NCI-H2196 (cell line): ENCODE measurements at regions not wholly inside any gene's neighbourhood (a gene's known extent, or its start where the extent isn't known, plus 50 kb on each side); places are given as distances from the start of the nearest gene placed in this dataset.

Experiments
- DNase-seq: peaks from one replicate; lab custom pipeline; 2025; ENCODE audit not compliant: unreplicated experiment; lab: John Stamatoyannopoulos, UW

DNA sequence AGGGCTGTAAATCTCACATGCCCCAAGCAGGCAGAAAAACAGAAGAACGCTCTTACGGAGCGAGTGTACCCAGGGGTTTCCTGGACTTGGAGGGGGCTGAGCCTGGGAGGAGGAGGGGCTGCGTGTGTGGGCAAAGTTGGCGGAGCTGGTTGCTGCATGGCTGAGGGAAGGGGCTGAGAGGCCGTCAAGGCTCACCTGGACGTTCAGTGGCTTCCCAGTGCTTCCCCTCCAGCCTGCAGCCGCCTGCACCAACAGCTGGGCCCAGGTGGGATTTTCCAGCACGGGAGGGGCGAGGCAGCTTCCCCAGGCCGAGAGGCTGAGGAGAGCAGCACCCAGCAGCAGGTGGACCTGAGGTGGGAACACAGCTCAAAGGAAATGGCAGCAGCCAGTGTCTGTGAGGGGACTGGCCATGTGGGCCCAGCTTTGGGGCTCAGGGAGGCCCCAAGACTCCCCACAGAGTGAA lies 70.6 kb upstream of the CTDP1 start:
- DNase-seq: no peak

DNA sequence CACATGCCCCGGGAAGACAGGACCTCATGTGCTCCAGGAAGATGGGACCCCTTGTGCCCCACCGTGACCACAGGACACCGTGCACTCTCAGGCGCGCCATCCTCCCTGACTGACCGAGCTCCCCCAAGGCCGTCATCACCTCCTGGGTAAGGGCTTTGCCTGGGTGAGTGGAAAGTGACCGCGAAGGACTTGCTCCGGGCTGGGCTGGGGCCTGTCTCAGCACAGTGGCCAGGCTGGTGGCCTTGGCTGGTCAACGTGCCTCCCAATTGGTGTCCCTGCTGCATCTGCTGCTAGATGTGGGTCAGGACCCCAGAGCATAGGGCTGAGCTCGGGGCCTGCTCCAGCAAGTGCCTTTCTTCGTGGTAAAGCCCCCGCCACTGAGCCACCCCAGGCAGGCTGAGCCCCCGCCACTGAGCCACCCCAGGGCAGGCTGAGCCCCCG lies 69.7 kb upstream of the CTDP1 start:
- no peak for DNase-seq

DNA sequence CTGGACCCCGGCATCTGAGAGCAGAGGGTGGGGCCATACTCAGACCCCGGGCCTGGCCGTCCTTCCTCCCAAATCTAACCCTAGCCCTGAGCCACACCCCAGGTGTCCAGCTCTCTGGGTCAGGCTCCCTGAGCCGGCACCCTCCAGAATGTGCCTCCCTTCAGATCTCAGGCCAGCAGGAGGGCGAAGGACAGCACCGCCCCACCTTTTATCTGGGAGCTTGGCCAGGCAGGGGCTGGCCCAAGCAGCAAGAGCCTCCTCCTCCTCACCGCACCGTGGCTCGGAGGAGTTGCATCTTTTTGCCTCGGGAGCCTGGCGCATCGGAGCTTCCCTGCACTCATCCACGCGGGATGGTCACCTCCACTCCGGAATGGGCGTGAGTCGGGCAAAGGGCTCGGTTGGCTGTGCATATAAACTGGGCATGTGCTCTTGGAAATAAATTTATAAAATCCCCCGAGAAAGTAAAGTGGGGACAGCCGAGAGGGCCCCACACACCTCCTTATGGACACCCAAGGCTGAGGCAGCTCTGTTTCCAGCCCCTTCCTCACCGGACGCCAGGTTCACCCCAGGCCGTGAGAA lies 69.1 kb upstream of the CTDP1 start:
- DNase-seq: no peak

DNA sequence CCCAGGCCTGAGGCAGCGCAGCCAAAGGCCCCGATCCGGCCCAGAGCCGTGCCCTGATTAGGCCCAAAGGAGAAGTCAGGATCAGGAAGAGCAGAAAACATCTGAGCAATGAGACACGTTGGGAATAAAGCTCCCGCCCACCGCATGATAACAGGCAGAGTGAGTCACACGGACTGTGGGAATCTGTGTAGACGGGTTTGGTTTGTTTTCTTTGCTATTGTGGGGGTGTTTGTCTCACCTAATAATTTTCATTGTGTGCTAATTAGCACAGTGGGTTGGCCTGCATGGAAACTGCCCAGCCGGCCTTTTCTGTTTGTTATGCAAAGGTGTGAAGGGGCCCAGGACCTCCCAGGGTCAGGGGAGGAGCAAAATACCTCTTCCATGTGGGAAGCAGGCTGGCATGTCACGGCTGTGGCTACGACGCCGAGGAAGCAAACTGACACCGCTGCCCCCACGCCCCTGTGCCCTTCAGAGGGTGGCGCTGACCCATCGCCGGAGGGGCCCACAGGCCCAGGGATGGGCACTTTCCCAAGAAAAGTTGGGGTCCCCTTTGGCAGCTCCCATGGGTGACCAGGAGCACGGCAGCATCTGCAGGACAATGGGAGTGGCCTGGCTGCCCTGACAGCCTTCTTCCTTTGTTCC lies 68.4 kb upstream of the CTDP1 start:
- DNase-seq: no peak

DNA sequence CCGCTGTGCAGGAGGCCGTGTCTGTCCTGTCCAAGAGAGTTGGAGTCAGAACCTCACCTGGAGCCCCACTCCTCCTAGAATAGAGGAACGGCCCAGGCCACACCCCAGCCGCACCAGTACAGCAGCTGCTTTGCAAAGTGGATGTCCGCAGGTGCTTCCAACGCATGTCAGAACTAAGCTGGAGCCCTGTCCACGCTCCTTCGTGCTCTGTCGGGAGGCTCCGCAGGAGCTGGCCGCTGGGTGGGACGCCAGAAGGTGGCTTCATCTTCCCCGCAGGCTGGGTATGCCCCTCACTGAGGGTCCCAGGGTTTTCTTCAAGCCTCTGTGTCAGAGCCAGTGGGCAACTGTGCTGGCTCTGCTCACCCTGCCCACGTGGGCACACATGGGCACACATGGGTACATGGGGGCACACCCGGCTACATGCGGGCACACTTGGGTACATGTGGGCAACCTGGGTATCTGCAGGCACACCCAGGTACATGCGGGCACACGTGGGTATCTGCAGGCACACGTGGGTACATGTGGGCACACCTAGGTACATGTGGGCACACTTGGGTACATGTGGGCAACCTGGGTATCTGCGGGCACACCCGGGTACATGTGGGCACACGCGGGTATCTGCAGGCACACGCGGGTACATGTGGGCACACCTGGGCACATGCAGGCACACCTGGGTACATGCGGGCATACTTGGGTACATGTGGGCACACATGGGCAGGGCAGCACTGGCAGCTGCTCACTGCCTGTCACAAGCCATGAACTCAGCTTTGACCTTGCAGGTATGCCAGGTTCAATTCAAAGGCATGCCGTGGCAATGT lies 67.1 kb upstream of the CTDP1 start:
- DNase-seq: no peak

DNA sequence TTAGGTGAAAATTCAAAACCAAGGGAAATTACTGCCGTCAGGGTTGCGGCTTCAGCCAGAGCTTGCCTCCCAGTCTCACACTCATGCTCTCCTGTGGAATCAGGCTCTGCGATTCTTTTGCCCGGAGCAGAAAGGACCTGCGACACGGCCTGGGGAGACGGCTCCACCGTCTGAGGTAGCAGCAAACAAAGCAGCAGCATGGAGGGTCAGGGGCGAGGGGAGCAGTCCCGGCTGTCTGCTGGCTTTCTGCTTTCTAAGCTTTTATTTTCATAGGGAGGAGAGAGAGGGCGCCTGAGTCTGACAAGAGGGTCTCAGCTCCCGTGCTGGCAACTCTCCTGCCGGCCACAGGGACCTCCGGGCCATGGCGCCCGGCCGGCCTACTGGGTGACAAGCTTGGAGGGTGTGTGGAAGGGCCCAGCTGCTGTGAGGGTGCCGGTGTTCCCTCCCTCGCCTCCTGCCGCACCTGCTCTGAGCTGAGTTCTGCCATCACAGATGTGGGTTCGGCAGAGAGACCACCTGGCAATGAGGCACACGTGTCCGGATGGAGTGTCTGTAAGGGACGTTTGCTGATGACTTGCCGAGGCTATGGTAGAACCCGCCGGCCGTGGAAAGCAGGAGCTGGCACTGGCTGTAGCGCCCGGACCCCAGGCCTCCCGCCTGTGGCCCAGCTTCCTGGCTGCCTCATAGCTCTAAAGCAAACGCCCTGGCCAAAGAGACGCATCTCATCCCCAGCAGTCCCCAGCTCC lies 66.2 kb upstream of the CTDP1 start:
- no peak for DNase-seq

DNA sequence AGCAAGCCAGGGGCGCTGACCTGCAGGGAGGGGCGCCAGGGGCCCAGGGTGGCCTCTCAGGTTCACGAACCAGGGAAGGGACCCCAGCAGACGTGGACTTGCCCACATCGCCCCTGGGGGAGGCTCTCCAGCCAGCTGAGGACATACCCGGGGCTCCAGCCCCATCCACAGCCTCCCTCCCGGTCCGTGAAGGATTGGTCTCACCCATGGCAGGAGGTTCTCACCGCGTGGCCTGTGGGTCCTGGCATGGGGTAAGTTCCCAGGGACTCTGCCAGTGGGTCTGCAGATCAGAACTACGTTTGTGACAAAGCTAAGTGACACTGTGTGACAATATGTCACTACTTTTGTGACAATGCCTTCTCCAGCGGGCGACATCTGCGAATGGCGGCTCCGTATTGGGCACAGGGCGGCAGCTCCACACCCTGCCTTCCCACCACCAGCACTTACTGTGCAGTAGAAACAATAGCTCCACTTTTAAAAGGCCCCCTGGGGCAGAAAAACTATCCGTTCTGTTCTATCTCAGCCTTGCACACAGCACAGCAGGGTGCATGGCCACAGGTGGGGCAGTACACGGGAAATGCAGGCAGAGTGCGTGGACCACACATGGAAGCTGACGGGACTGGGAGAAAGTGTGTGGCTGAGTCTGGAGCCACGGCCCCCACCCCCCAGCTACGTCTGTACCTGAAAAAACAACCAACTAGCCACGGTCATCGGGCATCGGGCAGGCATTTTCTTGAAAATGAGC lies 65.2 kb upstream of the CTDP1 start:
- no peak for DNase-seq

DNA sequence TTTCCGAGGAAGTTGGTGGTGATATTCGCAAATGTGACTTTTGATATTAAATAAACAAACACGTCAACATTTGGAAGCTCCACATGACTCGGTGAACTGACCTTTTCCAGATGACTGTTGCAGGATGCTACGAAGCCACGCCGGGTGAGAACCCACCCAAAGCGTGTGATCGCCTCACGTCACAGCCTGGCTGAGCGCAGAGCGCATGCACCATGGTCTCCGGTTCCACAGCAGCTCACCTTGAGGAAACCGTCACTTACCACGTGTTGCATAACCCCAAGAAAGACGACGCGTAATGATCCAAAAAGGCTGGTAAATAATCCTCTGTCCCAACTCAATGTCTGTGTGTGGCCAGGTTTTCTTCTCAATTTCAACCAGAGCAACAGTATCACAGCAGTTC lies 64.5 kb upstream of the CTDP1 start:
- no peak for DNase-seq

DNA sequence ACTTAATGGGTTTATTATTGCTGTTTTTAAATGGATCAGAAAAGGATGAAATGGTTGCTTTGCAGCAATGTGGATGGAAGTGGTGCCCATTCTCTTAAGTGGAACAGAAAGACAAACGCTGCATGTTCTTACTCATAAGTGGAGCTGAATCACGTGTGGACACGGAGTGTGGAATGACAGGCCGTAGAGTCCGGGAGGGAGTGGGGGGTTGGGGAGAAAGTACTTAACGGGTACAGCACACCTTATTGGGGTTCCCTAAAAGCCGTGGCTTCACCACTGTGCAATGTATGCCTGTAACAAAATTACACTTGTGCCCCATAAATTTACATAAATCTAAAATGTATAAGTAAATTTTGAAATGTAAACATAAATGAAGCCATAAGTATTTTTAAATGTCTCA lies 64.0 kb upstream of the CTDP1 start:
- no peak for DNase-seq

DNA sequence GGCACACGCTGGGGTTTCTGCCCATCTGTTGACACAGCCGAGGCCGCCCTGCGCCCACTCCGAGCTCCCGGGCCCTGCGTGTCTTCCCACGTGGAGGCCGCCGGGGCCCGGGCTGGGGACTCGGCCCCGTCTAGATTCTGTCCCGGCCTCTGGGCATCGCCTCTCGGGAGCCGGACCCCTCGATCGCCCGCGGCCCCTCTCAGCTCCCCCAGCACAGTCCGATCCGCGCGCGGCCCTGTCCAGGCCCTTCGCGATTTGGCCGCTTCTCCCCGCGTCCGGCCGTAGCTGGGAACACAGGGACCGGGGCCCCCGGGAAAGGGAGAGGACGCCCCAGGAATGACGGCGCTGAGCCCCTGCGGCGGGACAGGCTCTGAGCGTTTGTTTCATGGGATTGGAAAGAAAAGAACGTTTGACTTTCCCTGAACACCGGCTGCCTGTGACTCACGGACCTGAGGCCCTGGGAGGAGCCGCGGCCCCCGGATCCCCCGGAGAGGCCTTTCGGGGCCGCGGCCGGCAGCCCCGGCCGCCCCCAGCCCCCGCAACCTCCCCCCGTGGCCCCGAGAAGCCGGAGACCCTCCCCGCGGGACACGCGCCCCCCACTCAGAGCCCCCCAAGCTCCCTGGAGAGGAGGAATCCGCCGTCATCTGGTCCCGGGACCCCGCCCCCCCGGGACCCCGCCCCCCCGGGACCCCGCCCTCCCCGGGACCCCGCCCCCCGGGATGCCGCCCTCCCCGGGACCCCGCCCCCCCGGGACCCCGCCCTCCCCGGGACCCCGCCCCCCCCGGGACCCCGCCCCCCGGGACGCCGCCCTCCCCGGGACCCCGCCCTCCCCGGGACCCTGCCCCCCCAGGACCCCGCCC lies 62.7 kb upstream of the CTDP1 start:
- no peak for DNase-seq

DNA sequence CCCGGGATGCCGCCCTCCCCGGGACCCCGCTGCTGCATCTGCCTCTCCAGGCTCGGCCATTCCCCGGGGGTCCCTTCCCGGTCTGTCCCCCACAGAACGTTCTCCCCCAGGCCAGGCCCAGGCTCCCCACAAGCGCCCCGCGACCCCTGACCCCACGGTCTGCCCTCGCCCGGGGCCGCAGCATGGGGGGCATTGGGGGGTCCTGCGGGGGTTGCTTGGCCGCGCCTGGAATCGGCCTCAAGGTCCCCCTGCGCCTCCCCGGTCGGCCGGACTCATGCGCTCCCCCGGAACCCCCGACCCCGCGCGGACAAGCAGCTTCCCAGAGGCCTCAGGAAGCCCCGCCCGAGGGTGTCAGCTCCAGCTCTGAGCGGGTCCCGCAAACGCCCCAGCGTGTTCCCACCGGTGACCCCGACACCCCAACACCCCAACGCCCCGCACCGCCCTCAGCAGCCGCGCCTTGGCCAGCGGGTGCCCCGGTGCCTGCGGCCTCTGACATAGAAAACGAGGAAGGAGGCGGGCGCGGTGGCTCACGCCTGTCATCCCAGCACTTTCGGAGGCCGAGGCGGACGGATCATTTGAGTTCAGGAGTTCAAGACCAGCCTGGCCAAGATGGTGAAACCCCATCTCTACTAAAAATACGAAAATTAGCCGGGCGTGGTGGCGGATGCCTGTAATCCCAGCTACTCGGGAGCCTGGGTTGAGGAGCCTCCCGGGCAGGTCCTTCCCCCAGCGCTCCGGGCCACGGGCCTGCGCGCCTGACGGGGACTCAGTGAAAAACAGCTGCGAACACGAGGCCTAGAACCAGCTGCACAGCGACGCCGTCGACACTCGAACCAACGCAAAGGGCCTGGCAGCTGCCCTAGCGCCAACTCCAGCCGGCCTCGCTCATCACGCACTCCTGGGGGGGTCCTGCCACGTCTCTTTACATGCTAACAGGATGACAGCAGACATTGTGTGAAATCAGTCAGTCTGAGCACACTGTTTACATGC lies 61.8 kb upstream of the CTDP1 start:
- no peak for DNase-seq

DNA sequence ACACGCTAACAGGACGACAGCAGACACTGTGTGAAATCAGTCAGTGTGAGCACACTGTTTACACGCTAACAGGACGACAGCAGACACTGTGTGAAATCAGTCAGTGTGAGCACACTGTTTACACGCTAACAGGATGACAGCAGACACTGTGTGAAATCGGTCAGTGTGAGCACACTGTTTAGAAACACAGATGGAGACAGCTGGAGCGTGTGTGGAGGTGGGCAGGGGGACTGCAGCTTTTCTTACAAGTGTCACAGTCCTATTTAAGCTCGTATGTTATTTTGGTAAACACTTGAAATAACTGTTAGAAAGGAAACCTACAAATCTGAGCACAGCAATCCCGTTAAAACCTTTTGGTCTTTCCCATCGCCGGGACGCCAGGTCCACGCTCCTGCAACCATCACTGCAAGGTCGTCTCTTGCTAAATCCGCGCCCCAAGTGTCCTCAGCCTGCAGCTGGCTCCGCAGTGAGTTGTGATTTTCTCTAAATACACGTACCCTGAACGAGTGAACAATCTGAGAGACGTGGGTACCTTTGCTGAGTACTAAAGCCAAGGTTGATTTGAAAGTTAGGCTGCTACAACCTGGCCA lies 58.9 kb upstream of the CTDP1 start:
- no peak for DNase-seq

DNA sequence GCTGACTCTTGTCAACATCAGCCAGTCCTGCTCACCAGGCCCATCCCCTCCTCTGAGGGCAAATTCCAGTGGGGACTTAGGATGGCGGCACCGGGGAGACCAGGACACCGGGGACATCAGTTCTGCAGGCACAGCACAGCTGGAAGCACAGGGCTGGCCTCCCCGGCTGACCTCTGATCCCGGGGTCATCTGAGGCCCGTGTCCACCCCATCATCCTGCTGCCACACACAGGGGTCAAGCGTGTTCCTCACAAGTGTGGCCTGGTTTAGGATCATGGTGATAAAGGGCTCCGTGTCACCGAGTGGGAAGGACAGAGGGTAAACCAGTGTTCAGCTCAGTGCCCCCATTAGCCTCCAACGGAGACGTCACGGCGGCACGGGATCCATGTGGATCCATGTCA lies 58.1 kb upstream of the CTDP1 start:
- DNase-seq: no peak

DNA sequence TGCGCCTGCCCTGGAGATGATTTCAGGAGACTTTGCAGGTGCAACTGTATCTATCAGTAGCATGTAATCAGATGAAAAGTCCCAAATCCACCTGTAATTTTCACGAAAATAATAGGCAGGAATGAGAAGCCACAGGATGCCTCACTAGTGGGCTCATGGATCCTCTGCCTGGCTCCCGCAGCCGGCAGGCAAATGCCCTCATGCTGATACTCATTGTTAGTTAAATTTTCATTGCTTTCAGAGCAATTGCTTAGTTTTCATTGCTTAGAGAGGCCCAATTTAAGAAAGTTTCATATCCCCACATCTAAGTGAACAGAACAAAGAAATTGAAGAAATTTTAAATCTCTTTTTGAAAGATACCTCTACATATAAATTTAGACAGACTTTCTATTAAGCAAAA lies 57.6 kb upstream of the CTDP1 start:
- no peak for DNase-seq

DNA sequence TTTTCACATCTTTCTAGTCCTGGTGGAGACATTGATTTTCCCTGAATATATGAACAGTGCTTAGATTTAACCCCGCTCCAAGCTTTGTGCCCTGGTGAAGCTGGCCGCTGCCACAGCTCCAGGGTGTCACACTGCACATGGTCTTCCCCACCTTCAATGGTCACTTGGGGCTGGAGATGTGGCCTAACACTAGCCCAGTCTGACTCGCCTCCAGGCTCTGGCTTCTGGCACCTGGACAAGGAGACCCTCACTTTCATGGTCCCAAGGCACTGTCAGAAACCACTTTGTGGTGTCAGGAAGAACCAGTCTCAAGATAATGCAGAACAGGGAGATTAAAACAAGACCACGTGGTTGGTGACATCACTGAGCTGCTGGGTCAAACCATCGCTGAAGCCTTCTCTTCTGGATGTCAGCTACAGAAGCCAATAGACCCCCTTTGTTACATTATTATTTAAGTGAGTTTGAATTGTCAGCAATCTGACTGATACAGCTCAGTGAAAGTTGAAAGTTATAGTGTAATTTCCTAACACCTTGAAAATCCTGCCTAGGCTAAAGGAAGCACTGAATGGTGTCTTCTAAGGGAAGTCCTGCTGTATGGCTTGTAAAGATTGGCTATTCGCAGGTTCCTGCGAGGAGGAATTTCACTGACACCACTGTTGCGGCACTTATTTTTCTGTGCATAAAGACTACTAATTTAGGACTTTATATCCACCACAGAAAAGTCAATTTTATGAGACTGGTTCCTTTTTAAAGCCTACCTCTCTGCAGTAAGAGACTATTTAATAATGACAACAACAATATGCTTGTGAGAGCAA lies 55.0 kb upstream of the CTDP1 start:
- DNase-seq: no peak

DNA sequence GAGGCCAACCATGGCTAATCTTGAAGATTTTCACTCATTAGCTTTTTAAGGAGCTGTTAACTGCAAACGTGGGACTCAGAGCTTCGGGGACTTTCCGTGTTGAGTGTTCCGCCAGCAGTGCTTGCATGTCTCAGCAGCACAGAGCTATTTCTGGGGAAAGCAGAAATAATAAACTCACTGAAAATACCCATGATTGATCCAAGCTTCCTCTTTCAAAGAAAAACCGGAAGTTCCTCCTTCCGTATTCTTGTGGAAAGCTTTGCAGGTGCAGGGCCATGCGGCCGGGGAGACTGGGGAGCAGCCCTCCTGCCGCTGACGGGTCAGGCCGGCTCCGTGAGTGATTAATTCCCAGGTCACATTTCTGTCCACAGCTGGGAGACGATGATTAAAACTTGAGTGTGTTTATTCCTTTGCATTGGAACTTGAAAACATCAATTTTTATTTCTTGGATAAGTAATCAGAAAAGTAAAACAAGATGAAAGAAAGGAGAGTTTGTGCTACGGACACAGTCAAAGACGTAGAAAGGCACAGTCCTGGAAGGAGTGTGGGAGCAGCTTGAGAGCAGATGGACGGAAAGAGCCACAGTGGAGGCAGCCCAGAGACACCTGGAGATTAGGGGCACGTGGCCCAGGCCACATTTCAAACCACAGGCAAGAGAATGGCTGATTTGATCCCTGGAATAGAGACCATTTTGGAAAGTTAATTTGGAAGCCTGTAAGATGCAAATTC lies 54.2 kb upstream of the CTDP1 start:
- DNase-seq: no peak
